WI38 (cell line): ENCODE measurements at regions not wholly inside any gene's neighbourhood (a gene's known extent, or its start where the extent isn't known, plus 50 kb on each side); places are given as distances from the start of the nearest gene placed in this dataset.

Source experiments
- H3K4me3 ChIP-seq: 2 replicates; pipeline ENCODE4 v1.5.1; 2011; ENCODE audit warnings: low read depth, mild to moderate bottlenecking, control low read depth, low read length
- CTCF ChIP-seq: IDR thresholded peaks from 2 replicates; pipeline ENCODE4 v1.5.1; 2012; ENCODE audit warnings: low read depth, mild to moderate bottlenecking, control low read depth, low read length

- no peak for TF ChIP-seq CTCF
- H3K4me3 ChIP-seq: no peak overlapping the region
Observed at GRCh38 chr2:238689331-238689730, 158.6 kb upstream of the TWIST2 start.

GRCh38 chr2:238689871-238690389 is 158.0 kb upstream of the TWIST2 start:
- no peak overlapping the region for H3K4me3 ChIP-seq
- no peak for TF ChIP-seq CTCF

GRCh38 chr2:238690511-238690910 is 157.4 kb upstream of the TWIST2 start:
- TF ChIP-seq CTCF: no peak
- H3K4me3 ChIP-seq: no peak overlapping the region

GRCh38 chr2:238691596-238692491 is 156.0 kb upstream of the TWIST2 start:
- no peak overlapping the region for H3K4me3 ChIP-seq
- TF ChIP-seq CTCF: no peak

- H3K4me3 ChIP-seq: no peak overlapping the region
- no peak for TF ChIP-seq CTCF
Observed at GRCh38 chr2:238692562-238692961, 155.3 kb upstream of the TWIST2 start.

- no peak overlapping the region for H3K4me3 ChIP-seq
- TF ChIP-seq CTCF: no peak
Observed at GRCh38 chr2:238693337-238694093, 154.4 kb upstream of the TWIST2 start.
